GM18520 (cell line): ENCODE measurements at regions not wholly inside any gene's neighbourhood (a gene's known extent, or its start where the extent isn't known, plus 50 kb on each side); places are given as distances from the start of the nearest gene placed in this dataset.
"Not testable (repeated sequence)": the region's sequence is repeated elsewhere in the genome, so short reads cannot be mapped to it uniquely, and the experiment has no call there.

Experiments used
- ATAC-seq: cut with Tn5 transposase; IDR thresholded peaks from one replicate; pipeline ENCODE4 v1.9.1; 2021; ENCODE audit not compliant: unreplicated experiment

- no peak for ATAC-seq
Observed at GRCh38 chr1:239963856-239964255, 127.8 kb upstream of the FMN2 start.

- no peak for ATAC-seq
Observed at GRCh38 chr1:239976130-239976968, 115.3 kb upstream of the FMN2 start.

GRCh38 chr1:239977416-239977815 is 114.3 kb upstream of the FMN2 start:
- no peak for ATAC-seq

- no peak for ATAC-seq
Observed at GRCh38 chr1:239979456-239979855, 112.2 kb upstream of the FMN2 start.

- ATAC-seq = no peak
Observed at GRCh38 chr1:239982762-239983161, 108.9 kb upstream of the FMN2 start.

- ATAC-seq = no peak
Observed at GRCh38 chr1:239985044-239985443, 106.6 kb upstream of the FMN2 start.

GRCh38 chr1:239987103-239987745 is 104.5 kb upstream of the FMN2 start:
- no peak for ATAC-seq

GRCh38 chr1:239989990-239990389 is 101.7 kb upstream of the FMN2 start:
- no peak for ATAC-seq

GRCh38 chr1:239992566-239992965 is 99.1 kb upstream of the FMN2 start:
- ATAC-seq = not testable (repeated sequence)

GRCh38 chr1:239993366-239993765 is 98.3 kb upstream of the FMN2 start:
- no peak for ATAC-seq

- ATAC-seq = no peak
Observed at GRCh38 chr1:239995281-239995680, 96.4 kb upstream of the FMN2 start.

- no peak for ATAC-seq
Observed at GRCh38 chr1:239997160-239997514, 94.5 kb upstream of the FMN2 start.

GRCh38 chr1:239997515-239998311 is 94.0 kb upstream of the FMN2 start:
- ATAC-seq = no peak

GRCh38 chr1:239998312-239998649 is 93.4 kb upstream of the FMN2 start:
- ATAC-seq = no peak

- no peak for ATAC-seq
Observed at GRCh38 chr1:239999170-239999569, 92.5 kb upstream of the FMN2 start.

GRCh38 chr1:240000634-240001033 is 91.0 kb upstream of the FMN2 start:
- ATAC-seq = no peak

- no peak for ATAC-seq
Observed at GRCh38 chr1:240001177-240001740, 90.4 kb upstream of the FMN2 start.

GRCh38 chr1:240004086-240004749 is 87.5 kb upstream of the FMN2 start:
- ATAC-seq = no peak

- ATAC-seq = no peak
Observed at GRCh38 chr1:240005997-240006650, 85.6 kb upstream of the FMN2 start.

- ATAC-seq = no peak
Observed at GRCh38 chr1:240008298-240008697, 83.4 kb upstream of the FMN2 start.

- no peak for ATAC-seq
Observed at GRCh38 chr1:240014051-240014450, 77.6 kb upstream of the FMN2 start.
